SW480 (cell line): ENCODE measurements at regions not wholly inside any gene's neighbourhood (a gene's known extent, or its start where the extent isn't known, plus 50 kb on each side); places are given as distances from the start of the nearest gene placed in this dataset.

ENCODE experiments used
- DNase-seq: peaks from one replicate; pipeline ENCODE4 v3.0.0-alpha.2; 2016; ENCODE audit warnings: low spot score

DNA sequence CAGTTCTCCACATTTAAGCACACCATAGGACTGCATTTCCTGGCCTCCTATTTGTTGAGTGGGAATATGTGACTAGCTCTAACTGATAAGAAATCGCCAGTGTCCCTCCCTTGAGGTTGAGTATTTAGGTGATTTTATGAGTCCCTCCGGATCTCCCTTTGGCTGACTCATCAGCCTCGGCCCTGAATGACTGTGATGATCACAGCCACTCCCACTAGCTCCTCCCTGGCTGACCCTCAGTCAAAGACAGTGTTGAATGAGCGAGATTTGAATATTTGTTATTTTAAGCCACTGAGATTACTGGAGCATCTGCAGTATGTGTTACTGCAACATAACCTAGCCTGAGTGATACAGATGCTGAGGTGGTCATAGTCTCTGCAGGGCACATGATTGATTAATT is 515.3 kb downstream of the EPHB1 start:
- peak; percentile 33 for DNase-seq

DNA sequence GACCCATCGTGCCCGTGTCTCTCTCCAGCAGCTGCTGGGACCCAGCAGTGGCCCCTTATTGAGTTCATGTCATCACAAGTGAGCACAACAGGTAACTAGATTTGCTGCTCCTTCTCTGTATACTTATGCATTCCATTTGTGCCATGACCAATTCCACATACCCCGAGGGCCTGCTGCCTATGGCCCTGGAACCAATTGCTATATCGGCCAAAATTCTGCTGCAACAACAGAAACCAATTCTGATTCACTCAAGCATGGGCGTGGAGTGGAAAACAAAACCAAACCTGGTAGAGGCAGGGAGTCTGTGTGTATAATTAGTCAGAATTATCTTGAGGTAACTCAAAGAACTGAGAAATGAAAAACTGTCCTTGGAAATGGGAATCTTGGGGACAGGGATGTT is 516.6 kb downstream of the EPHB1 start:
- DNase-seq, result no peak

DNA sequence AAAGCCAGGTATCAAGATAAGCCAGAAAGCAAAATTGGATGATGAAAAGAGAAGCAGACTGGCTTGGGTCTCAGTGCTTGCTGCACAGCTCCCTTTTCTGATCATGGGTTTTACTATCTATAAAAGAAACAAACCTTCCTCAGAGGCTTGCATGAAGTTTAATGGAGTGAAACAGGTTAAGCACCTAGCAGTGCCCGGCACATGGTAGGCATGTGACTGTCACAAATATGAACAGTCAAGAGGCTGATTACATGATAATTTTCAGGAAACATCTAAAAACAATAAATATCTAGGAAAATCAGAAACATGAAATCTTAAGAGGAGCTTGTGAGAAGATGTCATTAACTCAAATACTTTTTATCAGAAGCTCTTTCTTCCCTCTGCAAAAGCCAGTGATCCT is 519.2 kb downstream of the EPHB1 start:
- no peak for DNase-seq

DNA sequence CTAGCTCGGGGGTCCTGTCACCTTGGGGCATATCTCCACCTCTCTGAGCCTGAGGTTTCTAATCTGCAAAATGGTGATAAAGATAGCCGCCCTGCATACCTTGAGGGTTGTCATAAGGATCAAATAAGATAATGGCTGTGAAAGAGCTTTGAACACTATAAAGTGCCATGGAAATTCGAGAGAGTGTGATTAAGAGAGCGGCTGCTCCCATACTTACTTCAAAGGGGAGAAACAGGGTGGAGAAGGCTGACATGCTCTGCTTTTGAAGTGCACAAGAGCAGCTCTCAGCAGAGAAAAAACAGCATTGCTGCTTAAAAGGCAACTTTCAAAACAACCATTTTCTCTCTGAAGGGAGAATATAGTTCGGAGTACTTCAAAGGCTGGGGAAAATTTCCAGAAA is 529.2 kb downstream of the EPHB1 start:
- DNase-seq, result no peak

DNA sequence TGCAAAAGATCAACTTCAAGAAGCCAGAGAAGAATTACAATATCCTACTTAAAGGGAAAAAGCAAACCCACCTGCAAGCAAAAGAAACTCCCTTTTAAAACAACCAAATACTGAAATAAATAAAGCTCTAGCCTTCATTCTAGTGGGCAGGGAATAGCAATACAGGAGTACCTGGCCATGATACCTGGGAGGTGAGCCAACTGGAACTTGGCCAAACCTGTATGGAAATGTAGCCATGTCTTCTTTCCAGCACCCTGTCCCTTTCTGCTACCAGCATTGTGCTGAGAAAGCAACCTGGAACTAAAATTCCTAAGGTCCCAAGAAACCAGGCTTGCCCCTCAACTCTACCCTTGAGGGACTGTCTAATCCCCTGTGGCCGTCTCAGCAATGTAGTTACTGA is 530.0 kb downstream of the EPHB1 start:
- no peak for DNase-seq

DNA sequence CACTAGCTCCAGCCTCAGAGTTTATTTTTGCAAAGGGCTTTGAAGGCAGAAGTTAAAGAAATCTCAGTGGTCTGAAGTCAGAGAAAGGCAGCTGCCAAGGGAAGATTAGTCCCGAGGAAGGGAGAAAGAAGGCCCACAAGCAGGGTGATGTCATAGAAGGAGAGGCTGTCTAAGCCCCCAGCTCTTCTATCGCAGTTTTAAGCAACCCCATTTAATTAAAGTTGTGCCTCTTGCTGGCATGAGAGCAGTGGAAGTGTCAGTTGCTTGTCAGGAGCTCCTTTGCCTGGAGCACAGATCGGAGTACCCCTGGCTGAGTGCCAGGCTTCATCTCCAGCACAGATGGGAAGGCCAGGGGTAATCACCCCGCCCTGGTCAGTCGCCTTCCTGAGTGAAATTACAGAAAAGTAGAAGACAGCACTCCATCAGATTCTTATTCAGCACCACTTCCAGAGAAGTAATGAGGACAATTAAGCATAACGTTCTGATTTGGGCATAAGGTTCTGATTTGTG is 530.7 kb downstream of the EPHB1 start:
- DNase-seq, result no peak

DNA sequence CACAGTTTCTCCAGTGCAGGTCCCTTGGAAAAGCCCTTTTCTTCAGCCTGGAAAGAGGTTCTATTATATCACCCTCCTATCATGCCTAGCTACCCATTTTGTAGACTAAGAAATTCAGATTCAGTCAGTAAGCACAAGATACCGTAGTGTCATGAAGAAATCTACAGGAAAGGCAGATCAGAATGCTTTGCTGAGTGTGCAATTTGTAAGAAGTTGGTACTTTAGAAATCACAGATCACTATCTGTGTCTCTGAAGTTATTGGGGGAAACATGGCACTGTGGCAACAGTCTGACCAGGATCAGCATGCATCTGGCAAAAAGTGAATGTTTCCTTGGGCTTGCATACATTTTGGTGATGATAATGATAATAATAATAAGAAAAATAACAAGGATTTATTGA is 531.8 kb downstream of the EPHB1 start:
- DNase-seq, result no peak

DNA sequence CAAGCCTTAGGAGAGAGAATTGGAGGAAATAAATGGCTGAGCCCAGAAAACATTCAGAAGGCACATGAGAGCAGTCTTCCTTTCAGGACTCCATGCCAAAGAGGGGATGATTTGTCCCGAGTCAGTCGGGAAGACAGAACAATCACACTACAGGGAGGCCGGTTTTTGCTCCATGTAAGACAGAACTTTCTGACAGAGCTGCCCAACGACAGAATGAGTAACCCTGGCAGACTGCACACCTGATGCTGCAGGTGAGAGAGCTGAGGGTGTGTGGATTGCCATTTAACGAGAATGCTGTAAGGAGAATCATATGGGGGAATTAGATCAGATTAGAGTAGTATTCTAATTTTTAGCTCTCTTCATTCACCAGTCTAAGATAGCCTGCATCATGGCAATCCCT is 533.0 kb downstream of the EPHB1 start:
- DNase-seq, result no peak

DNA sequence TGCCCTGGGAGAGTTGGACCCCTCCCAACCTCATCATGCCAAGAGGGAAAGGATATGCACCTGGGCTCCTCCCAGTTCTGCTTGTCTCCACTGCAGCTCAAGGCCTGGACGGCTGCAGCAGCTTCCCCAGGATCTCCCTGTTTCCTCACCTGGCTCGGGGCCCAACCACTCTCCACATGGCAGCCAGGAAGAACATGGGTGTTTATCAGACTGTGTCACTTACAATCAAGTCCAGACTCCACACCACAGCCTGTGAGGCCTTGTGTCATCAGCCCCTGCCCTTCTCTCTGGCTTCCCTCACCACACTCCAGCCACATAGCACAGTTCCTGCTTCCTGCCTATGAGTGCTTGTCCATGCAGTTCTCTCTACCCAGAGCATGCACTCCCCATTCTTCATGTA is 534.4 kb downstream of the EPHB1 start:
- DNase-seq, result no peak

DNA sequence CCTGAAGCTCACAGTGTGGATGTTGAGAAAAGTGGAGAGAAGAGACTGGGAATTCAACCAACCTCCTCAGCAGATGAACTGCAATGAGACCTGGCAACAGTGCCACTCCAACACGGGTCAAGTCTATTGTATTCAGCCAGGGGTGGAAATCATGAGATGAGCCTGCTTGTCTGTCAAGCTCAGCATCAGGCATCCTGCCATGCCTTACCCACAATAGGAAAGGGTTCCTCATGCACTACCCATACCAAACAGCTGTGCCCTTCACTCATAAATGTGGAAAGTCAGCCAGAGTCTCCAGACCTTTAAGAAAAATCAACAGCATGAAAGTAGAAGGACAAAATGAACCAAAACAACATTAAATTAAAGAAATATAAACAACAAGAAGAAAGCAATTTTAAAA is 542.1 kb downstream of the EPHB1 start:
- no peak for DNase-seq

DNA sequence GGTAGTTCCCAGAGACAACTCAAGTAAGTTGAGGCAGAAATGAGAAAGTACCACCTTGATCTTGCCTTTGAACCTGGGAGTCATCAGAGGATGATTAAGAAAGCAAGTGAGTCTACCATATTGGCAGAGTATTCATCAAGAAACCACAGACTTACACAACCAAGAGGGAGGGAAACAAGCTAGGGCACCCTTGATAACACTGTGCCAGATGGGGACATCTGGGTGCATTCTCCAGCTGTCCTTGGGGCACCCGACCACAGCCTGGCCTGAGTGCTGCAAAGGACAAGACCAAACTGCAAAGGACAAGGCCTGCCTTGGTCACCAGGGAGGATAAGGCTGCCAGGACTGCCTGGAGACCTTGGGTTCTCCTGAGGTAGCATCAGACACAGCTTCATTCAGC is 553.6 kb downstream of the EPHB1 start:
- no peak for DNase-seq

DNA sequence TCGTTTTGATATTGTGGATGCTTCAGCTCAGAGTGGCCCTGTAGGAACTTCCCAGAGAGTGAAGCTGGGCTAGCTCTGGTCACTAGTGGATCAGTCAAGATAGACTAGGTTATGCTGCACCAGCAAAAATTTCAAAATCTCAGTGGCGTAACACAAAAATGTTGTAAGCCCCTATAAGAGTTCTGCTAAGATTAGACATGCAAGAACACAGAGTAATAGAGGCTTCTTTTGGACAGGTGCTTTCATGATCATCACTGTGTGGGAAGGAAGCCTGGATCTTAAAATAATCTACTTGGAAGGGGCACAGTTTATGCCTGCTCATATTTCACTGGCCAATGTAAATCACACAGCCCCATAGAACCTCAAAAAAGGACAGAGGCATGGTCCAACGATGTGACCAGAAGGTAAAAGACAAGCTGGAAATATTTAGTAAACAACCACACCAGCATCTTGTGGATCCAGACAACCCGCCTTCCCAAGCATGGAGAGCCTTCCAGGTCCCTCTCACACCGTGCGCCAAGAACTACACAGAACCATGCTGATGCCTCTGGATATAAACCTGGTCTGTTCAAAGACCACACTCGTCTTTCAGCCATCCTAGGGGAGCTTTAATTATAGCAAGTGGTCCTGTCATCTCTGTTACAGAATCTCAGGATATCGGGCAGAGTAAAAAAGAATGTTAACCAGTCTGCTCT is 554.3 kb downstream of the EPHB1 start:
- DNase-seq, result no peak

DNA sequence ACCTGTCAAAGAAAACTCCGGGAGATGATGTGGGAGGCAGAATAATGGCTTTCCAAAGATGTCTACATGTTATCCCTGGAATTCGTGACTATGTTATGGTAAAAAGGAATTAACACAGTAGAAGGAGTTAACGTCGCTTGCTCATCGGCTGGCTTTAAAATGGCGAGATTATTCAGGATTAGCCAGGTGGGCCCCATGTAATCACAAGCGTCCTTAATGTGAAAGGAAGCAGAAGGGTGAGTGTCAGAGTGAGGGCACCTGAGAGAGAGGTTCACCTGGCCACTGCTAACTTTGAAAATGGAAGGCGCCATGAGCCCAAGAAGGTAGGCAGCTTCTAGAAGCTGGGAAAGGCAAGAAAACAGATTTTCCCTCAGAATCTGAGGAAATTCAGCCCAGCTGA is 557.2 kb downstream of the EPHB1 start:
- no peak for DNase-seq

DNA sequence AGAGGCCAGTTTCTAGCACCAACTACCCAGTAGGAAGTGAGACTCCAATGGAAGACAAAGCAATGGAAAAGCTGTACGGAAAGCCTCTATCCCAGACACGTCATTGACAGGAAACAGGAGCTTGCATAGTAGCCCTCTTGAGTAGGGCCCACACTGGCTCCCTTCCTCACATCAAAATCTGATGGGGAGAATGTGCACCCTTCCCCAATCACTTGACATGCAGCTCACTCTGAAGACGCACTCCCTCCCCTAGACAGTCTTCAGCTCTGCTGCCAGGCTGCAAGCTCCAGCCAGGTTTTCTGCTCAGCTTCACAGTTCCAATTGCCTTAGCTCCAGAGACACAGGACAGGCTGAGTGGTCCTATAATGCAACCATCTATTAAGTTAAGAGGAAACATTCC is 567.8 kb downstream of the EPHB1 start:
- no peak for DNase-seq

DNA sequence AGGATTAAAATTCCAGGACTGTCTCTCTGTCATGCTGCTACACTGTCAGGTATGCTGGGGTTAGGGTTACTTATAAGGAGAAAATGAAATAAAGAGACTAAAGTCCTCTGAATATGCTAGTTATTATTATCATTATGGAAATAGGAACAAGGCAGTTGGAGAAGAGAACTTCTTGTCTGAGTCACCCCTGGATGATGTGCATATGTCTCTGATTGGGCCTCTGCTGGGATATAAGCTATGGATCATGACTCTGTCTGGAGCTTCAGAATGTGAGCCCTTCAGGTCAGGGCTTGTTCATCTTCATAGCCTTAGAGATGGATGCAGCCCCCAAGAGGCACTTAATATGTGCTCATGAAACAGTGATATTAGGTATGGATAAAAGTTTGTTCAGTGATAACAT is 569.6 kb downstream of the EPHB1 start:
- no peak for DNase-seq

DNA sequence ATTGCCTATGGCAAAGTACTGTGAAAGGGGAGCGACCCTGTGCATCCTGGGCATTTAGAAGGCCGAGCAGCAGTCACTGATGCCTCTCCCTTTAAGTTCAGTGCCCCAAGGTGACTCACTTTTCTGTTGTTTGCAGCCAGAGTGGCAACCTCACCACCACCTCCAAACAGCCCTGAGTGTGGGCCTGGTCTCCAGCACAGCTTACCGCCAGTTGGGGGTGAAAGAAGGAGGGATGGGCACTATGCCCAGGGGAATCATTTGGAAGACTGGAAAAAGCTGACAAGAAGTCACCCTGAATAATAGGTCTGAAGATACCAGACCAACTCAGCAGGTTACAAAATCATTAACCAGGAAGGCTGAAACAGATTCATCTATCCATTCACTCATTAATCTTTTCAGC is 571.8 kb downstream of the EPHB1 start:
- DNase-seq, result no peak

DNA sequence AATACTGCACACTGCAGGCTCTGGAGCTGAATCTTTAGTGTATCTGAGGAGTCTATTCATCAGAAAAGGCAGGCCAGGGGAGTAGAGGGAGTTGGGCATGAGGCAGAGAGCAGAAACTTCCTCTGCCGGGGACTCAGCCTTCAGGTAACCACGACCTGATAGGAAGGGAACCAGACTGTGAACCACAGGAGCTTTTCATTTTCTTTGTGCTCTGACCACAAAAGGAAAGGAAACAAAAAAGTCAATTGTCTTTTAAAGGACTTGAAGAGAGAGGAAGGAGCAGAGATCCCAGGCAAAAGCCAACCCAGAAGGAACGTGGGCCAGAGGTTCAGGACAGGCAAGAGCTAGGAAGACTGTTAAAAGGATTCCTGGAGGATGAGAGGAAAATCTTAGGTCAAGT is 573.3 kb downstream of the EPHB1 start:
- DNase-seq, result no peak

DNA sequence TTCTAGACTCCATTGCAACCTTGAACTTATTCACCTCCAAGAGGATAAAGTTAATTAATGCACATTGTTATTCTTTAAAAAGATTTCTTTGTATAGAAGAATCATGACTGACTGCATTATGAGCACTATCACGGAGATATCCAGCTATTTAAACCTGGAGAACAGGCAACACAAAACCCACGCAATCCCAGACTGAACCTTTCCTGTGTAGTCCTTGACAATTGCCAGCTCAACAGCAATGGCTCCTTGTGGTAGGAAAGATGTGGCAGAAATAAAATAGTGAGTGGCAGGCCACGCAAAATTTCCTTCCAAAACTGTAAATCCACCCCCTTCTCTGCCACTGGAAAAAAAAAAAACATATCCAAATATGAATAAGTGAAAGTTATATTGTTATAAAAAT is 573.7 kb downstream of the EPHB1 start:
- no peak for DNase-seq

DNA sequence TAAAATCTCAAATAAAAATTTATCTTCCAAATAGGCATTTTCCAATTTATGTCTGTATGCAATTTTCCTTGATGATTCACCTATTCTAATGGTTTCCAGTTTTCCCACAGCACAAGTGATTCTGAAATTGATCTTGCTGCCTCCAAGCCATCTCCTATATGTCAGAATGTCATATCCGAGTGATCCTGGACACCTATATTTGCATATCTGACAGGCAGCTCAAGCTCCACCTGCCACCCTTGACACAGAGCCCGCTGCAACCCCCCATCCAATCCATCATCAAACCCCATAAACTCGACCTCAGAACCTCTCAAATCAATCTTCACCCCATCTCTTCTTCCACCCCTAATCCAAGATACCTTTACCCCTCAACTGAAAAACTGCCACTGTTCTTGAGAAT is 579.5 kb downstream of the EPHB1 start:
- no peak for DNase-seq

DNA sequence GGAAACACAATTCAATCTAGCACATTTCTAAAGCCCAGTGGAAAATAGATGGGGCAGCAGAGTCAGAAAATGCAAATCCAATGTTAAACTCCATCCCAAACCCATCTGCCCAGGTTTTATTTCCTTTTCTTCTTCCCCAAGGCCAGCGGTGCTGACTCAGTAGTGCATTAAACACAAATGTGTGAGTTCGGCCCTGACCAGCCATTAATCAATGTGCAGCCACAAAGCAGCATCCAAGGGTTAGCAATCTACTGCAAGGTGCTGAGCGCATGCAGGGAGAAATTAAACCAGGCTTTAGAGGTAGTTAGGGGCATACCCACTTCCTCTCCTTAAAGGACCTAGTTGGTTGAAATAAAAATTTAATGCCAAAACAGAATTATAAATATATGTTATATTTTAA is 583.3 kb upstream of the PPP2R3A start:
- no peak for DNase-seq

DNA sequence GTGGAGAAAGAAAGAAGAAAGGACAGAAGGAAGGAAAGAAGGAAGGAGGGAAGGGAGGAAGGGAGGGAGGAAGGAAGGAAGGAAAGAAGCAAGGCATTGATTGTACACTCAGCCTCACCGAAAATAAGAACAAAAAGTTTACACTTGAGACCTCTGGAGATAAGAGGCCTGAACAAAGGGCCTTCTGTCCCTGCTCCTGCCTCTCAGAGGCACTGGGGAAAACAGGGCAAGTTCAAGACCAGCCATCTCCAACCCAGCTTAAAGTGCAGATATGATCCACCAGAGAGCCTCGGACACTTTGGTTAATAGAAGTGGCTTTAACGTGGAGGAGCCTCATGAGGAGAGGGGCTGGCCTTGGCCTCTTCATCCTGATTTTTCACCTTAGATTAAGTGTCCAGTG is 582.9 kb upstream of the PPP2R3A start:
- no peak for DNase-seq

DNA sequence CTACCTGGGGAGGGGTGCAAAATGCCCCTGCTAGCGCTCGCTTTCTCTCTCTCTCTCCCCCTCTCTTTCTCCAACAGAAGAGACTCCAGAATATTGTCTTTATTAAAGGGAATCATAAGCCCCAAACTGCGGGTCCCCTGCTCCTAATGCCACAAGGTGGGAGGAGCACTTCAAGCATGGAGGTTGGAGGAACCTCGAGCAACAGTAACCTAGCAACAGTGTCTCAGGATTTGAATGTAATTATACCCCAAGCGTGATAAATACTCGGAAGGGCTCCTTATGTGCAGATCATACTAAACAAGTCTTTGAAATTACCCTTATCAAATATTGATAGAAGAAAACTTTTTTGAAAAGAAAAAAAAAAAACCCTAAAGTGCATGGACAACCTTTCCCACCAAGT is 582.2 kb upstream of the PPP2R3A start:
- DNase-seq, result no peak

DNA sequence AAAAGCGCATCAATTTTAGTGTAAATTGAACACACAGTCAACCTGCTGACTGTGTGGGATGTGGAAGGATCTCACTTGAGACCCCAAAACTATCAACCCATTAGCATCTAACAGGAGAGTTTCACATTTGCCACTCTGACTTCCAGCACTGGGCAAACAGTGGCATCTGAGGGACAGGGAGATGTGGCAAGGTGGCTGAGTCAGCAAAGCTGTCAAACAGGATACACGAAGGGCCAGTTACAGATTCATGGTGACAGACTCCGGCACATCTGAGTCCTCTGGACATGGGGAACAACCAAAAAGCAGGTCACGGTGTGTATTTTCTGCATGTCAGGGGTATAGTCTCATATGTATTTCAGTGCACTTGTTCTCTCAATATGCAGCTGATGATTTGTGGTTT is 573.4 kb upstream of the PPP2R3A start:
- no peak for DNase-seq

DNA sequence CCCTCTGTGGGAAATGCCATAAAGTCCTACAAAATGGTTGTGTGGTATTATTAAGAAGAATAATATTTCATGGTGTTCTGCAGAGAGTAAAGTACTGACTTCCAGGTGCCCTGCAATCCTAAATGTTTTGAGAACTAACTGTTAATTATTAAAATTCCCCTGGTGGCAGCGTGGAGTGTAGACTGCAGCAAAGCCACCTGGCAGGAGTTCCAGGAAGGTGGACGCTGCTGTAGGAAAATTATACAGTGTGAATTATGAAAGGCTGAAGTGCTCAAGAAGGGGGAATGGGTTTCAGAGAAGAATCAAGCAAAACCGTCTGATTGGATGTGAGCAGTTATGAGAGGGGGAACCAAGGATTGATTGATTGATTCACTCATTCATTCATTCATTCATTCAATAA is 572.4 kb upstream of the PPP2R3A start:
- no peak for DNase-seq
